ENCODE measurements at regions not wholly inside any gene's neighbourhood (a gene's known extent, or its start where the extent isn't known, plus 50 kb on each side); places are given as distances from the start of the nearest gene placed in this dataset.

DNA sequence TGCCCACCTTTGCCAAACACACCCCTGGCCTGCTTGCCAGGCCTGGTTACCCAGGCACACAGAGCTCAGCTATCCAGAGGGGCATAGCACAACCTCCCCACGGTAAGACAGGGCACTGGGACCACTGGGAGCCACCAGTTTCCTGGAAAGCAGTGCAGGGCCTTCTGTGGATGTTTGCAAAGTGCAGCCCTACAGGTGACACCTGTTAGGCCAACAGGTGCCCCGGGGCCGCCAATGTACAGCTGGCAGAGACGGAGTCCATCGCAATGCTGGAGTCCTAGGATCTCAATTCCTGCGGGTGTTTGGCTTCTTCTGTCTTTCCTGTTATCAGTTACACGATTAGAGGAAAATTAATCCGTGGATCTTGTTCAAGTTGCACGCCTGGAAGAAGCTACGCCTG is 94.9 kb downstream of the NPTX2 start:
- Histone ChIP-seq H3K27ac (no peak overlapping the region), H3K27me3 (ENCODE audit: insufficient read depth, low read depth, severe bottlenecking) (no peaks in the 10 kb centered on the region), H3K36me3 (no peaks in the 10 kb centered on the region), H3K9me3 (ENCODE audit: severe bottlenecking) (no peaks in the 10 kb centered on the region), H3K4me3 (ENCODE audit: low read depth, low read length) (no peak overlapping the region)
- TF ChIP-seq, protein P1, sequence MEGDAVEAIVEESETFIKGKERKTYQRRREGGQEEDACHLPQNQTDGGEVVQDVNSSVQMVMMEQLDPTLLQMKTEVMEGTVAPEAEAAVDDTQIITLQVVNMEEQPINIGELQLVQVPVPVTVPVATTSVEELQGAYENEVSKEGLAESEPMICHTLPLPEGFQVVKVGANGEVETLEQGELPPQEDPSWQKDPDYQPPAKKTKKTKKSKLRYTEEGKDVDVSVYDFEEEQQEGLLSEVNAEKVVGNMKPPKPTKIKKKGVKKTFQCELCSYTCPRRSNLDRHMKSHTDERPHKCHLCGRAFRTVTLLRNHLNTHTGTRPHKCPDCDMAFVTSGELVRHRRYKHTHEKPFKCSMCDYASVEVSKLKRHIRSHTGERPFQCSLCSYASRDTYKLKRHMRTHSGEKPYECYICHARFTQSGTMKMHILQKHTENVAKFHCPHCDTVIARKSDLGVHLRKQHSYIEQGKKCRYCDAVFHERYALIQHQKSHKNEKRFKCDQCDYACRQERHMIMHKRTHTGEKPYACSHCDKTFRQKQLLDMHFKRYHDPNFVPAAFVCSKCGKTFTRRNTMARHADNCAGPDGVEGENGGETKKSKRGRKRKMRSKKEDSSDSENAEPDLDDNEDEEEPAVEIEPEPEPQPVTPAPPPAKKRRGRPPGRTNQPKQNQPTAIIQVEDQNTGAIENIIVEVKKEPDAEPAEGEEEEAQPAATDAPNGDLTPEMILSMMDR (IDR thresholded peaks at IDR 0.05; ENCODE audit: low read depth, low read length): no peak
- no peak for DNase-seq

DNA sequence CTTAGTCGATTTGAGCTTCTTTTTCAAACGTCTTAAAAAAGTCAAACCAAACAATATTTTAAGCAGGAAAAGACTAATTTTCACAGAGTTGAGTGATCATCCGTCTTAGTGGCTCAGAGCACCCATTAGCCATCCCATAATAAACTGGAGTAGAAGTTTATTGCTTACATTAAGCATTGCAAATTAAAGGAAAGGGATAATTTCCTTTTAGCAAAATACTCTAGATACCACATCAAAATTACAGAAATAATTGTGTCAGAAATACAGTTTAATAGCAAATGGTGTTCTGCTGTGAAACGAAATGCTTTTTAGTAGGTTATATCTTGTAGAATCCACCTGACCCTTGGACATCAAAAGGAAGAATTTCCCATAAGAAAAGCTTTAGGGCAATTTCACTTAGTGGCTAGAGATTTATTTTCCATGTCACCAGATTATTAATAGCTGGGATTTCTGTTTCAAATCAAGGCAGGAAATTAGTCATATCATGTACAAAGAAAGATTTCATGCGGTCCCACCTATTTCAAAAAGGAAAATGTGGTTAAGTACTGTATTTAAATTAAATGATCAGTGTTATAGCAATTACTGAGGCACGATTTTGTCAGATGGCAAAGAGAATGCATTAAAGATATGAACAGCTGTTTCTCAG is 96.2 kb downstream of the NPTX2 start:
- DNase-seq: no peak
- Histone ChIP-seq H3K4me3 (ENCODE audit: low read depth, low read length) (no peak overlapping the region), H3K27ac (no peak overlapping the region)

DNA sequence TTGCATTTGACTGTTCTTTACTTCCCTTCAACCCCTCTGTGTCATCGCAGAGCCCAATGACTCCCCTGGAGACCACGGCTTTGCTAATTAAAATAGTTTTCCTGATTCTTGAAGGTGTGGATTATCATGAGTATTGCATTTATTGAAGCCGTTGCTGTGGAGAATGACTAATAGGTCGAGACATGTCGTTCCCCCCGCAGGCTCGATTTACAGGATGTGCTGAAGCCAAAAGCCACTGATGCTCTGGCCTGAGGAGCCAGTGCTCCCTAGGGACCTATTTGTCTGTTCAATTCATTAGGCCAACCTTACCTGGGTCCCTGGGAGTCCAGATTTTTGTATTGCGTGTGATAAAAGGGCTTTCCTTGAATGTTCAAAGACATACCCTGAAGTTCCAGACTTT is 102.3 kb downstream of the NPTX2 start:
- Histone ChIP-seq H3K27ac (no peak overlapping the region), H3K36me3 (no peaks in the 10 kb centered on the region), H3K27me3 (ENCODE audit: insufficient read depth, low read depth, severe bottlenecking) (no peaks in the 10 kb centered on the region), H3K4me3 (ENCODE audit: low read depth, low read length) (no peak overlapping the region), H3K9me3 (ENCODE audit: severe bottlenecking) (peaks cover 10% of the 10 kb centered on the region)
- no peak for DNase-seq
- TF ChIP-seq, protein P1 (IDR thresholded peaks at IDR 0.05; ENCODE audit: low read depth, low read length): no peak

More for the DNA sequence above, 96.2 kb downstream of the NPTX2 start:
- Histone ChIP-seq H3K27me3 (ENCODE audit: insufficient read depth, low read depth, severe bottlenecking) (no peaks in the 10 kb centered on the region), H3K9me3 (ENCODE audit: severe bottlenecking) (no peaks in the 10 kb centered on the region), H3K36me3 (no peaks in the 10 kb centered on the region)
- TF ChIP-seq, protein P1 (IDR thresholded peaks at IDR 0.05; ENCODE audit: low read depth, low read length): no peak

DNA sequence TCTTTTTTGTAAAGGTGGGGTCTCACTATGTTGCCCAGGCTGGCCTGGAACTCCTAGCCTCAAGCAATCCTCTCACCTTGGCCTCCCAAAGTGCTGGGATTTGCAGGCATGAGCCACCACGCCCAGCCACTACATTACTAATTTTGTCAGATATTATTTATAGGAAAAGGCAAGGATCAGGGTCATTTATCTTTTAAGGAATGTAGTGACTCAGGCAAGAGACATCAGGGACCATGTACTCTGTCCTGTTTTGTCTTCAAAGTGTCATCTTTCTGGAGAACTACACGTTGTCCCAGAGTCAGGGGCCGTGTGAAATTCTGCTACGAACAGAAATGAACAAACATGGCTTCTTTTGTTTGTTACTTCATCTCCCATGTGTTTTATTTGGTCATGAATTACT is 105.3 kb downstream of the NPTX2 start:
- H3K36me3 ChIP-seq: no peaks in the 10 kb centered on the region
- DNase-seq: no peak

DNA sequence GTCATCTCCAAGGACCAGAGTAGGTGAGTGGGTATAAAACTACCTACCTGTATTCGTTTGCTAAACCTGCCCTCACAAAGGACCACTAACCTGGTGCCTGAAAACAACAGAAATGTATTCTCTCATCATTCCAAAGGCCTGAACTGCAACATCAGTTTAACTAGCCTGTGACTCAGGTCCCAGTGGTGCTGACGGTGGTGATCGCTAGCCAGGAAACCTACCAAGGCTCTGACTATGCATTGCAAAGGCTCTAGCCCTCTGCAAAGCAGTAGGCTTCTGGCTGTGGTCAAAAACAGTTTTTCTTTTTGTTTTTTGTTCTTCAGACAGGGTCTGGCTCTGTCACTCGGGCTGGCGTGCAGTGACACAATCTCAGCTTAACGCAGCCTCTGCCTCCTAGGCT is 107.5 kb downstream of the NPTX2 start:
- TF ChIP-seq, protein P1 (IDR thresholded peaks at IDR 0.05; ENCODE audit: low read depth, low read length): no peak
- DNase-seq: no peak
- Histone ChIP-seq H3K27ac (no peak overlapping the region), H3K27me3 (ENCODE audit: insufficient read depth, low read depth, severe bottlenecking) (no peaks in the 10 kb centered on the region), H3K9me3 (ENCODE audit: severe bottlenecking) (peaks cover 10% of the 10 kb centered on the region), H3K4me3 (ENCODE audit: low read depth, low read length) (no peak overlapping the region), H3K36me3 (no peaks in the 10 kb centered on the region)

More for the DNA sequence above, 105.3 kb downstream of the NPTX2 start:
- TF ChIP-seq, protein P1 (IDR thresholded peaks at IDR 0.05; ENCODE audit: low read depth, low read length): no peak
- Histone ChIP-seq H3K27me3 (ENCODE audit: insufficient read depth, low read depth, severe bottlenecking) (no peaks in the 10 kb centered on the region), H3K9me3 (ENCODE audit: severe bottlenecking) (peaks cover 10% of the 10 kb centered on the region), H3K4me3 (ENCODE audit: low read depth, low read length) (no peak overlapping the region), H3K27ac (no peak overlapping the region)

DNA sequence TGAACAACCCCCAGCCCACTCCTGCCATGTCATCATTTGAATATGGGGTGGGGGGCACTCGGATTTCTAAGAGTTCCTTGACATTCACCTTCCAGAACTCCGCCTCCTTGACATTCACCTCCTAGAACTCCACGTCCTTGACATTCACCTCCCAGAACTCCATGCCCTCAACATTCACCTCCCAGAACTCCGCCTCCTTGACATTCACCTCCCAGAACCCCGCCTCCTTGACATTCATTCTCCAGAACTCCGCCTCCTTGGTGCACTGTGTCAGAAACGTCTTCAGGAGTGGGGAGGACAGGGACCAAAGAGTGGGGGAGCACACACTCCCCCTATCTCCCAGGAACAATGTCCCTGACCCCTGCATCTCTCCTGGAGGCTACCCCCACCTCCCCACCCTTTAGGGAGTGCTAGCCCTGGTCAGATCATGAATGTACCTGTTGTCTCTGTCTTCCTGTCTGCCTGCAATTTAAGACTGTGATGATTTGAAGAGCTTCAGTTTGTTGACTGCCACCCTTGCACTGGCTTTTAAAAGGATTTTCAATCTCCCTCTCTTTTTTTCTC is 110.1 kb downstream of the NPTX2 start:
- Histone ChIP-seq H3K9me3 (ENCODE audit: severe bottlenecking) (no peaks in the 10 kb centered on the region), H3K27me3 (ENCODE audit: insufficient read depth, low read depth, severe bottlenecking) (no peaks in the 10 kb centered on the region), H3K36me3 (no peaks in the 10 kb centered on the region), H3K27ac (no peak overlapping the region), H3K4me3 (ENCODE audit: low read depth, low read length) (no peak overlapping the region)
- no peak for DNase-seq
- TF ChIP-seq, protein P1 (IDR thresholded peaks at IDR 0.05; ENCODE audit: low read depth, low read length): no peak
